ENCODE measurements at regions not wholly inside any gene's neighbourhood (a gene's known extent, or its start where the extent isn't known, plus 50 kb on each side); places are given as distances from the start of the nearest gene placed in this dataset.
"Not testable (repeated sequence)": the region's sequence is repeated elsewhere in the genome, so short reads cannot be mapped to it uniquely, and the experiment has no call there.

DNA sequence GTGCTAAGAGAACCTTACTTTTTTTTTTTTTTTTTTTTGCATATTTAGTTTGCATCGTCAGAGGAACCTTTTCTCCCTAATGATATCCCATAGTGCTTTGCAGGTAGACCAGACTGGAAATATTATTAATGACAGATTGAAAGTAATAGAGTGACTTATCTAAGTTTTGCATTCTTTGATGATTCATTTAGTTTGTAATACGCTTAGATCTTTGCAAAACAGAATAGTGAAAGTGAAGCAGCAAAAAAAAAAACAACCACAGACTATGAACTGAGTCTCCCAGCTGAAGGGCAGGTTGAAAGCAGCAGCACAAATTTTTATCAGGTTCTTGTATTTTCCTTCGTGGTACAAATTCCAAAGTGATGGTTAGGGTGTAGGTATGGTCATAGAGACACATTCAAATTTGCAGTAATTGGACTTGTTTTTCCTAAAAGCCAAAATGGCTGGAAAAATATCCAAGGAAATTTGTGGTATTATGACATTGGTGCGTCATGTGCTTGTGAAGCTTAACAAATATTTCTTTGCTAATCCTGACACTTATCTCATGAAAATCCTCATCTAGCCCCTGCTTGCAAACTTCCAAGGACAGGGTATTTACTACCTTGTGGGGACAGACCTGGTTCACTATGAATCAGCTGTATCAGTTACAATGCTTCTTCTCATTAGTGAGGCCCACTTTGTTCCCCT lies 81.8 kb upstream of the CREB5 start:
- DNase-seq: peak; percentile 6

DNA sequence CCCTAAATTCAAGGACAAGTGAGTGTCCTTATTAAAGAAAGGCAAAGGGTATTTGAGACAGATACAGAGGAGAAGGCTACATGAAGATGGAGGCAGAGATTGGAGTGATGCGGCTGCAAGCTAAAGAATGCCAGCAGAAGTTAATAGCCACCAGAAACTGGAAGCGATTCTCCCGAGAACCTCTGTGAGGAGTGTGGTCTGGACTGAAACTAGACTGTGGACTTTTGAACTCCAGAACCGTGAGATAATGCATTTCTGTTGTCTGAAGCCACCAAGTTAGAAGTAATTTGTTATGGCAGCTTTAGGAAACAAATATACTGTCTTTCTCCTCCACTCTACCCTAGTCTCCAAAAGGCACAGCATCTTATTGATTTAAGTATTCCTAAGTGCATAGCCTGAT lies 80.3 kb upstream of the CREB5 start:
- no peak for DNase-seq

DNA sequence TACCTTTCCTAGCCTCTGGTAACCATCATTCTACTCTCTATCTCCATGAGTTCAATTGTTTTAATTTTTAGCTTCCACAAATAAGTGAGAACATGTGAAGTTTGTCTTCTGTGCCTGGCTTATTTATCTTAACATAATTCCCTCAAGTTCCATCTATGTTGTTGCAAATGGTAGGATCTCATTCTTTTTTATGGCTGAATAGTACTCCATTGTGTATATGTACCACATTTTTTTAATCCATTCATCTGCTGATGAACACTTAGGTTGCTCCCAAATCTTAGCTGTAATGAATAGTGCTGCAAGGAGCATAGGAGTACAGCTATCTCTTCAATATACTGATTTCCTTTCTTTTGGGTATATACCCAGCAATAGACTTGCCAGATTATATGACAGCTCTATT lies 78.8 kb upstream of the CREB5 start:
- not testable (repeated sequence) for DNase-seq

DNA sequence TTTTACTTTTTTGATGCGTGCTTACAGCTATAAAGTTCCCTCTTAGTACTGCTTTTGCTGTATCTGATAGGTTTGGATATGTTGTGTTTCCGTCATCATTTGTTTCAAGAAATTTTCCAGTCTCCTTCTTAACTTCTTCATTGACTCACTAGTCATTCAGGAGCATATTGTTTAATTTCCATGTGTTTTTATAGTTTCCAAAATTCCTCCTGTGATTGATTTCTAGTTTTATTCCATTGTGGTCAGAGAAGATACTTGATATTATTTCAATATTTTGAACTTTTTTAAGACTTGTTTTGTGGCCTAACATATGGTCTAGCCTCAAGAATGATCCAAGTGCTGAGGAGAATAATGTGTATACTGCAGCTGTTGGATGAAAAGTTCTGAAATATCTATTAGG lies 75.5 kb upstream of the CREB5 start:
- DNase-seq: no peak

DNA sequence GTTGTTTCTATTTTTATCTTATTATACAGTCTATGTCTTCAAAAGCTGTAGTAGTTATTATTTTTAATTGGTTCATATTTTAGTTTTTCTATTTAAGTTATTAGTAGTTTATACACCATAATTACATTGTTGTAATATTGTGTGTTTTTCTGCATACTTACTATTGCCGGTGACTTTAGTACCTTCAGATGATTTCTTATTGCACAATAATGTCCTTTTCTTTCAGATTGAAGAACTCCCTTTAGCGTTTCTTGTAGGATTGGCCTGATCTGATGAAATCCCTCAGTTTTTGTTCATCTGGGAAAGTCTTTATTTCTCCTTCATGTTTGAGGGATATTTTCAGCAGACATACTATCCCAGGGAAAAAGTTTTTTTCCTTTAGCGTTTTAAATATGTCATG lies 74.3 kb upstream of the CREB5 start:
- DNase-seq: no peak

DNA sequence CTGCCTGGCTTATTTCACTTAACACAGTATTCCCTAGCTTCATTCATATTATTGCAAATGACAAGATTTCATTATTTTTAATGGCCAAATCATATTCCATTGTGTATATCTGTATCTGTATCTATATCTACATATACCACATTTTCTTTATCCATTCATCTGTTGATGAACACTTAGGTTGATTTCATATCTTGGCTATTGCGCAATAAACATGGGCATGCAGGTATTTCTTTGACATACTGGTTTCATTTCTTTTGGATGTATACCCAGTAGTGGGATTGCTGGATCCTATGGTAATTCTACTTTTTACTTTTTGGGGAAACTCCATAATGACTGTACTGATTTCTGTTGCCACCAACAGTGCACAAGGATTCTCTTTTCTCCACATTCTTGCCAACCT lies 68.9 kb upstream of the CREB5 start:
- no peak for DNase-seq

DNA sequence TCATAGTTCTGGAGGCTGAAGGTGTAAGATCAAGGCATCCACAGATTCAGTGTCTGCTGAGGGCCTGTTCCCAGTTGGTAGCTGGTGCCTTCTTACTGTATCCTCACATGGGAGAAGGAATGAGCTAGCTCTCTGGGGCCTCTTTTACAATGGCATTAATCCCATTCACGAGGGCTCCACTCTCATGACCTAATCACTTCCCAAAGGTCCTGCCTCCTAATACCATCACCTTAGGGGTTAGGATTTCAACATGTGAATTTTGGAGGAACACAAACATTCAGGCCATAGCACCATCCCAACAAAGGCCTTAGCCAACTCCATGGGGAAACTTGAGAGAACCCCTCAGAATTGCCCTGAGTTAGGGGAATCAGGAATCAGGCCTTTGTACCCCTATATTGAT lies 66.1 kb upstream of the CREB5 start:
- DNase-seq: no peak

DNA sequence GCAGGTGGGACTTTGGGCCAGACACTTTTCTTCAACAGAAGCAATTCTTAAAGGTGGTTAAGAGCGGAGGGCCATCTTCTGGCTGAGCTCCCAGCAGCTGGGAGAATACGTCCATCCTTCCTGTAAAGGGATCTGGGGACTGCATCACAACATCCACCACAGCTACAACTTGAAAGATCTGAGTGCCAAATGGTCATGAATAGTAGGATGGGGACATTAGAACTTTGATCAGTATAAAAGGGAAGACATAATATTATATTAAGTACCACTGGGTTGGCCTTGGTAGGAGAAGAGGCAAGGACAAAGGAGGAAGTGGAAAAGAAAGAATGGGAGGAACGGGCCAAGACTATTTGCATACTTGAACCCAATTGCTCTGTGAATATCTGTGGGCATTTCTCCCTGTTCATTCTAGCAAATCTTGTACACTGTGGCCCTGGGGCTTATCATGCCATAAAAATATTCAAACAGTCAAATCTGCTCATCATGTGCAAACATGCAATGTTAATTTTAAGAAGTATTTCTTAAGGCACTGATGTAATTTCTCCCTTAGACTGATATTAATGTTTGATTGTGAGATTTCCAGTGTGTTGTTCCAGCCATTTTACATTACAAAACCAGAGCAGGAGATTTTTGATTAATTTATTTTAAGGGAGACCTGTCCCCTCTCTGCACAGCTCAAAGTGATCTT lies 65.5 kb upstream of the CREB5 start:
- no peak for DNase-seq

DNA sequence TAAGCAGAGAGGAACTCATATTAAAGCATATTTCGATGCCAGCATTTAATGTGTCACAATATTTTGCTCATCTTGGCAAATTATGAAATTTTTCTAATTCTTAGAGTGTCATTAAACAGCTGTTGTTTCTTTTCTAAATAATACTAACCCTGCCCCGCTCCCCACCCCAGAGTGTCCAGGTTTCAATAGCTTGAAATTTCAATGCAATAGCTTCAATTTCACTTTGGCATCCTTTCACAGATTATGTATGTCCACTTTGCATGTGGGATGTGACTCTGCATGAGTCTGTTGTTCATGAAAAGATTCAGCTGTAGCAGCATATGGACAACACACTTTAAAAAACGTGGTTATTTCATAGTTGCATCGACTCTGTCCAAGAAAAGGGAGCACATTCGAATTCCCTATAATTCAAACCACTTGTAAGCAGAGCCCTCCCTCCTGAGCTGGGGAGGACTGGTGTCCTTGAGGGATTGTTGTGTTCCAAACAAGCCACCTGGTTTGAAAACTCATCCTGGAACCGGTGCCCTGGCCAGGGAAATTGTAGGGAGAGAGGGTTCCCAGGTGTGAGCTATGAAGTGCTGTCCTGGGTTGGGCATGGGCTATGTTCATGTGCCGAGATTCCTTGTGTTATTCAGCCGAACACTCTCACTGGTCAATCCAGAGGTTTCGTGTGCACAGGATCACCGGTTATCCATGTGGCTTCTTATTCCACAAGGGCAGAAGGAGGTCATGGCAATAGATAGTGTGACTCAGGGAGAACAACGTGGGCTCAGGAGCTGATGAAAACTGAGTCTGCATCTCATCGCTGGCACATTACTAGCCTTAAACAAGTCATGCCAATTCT lies 64.6 kb upstream of the CREB5 start:
- DNase-seq: no peak

DNA sequence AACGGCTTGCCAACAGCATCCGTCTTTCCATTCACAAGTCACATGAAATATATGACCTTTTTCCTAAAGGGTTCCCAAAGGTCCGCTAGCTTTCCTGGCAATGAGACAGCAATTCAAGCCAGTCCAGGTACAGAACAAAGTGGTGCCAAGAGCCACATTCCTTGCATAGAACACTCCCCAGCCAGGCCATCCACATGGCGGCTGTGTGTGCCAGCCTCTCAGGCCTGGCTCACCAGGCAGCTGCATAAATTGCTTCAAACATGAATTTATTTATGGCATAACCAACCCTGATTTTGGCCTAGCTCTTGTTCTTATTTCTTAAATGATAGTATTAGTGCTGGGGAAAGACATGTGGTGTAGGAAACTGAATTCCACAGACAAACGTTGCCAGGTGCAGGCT lies 63.7 kb upstream of the CREB5 start:
- DNase-seq: no peak

DNA sequence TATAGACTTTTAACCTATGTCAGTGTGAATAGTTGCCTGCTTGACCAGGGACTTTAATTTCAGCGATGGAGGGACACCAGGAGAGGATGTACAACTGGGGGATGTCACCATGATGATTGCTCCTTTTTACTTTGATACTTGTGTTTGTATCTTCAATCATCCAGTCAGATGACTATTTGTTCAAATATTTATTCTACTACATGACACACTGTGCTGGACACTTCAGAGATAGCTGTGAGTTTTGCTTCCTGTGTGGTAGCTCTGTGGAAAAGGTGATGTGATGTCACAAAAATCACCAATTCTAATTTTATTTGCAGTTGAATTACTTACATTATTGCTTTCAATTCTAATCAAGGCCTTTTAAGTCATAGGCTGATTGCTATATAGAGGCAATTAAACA lies 62.7 kb upstream of the CREB5 start:
- no peak for DNase-seq

DNA sequence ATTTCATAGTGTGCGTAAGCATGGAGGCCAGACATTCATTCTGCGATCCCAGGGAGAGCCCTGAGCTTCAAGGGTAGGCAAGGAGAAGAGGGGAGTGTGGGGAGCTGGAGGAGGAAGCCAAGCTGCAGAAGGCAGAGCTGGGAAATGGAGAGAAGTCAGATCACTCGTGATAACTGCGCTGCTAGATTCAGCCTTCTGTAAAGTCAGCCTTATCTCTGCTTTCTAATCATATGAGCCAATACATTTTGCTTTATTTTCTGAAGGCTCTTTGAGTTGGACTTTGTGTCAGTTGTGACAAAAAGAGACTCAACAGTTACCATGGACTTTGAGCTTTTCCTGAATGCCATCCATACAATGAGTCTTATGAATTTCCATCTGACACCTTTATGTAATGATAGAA lies 61.7 kb upstream of the CREB5 start:
- no peak for DNase-seq

DNA sequence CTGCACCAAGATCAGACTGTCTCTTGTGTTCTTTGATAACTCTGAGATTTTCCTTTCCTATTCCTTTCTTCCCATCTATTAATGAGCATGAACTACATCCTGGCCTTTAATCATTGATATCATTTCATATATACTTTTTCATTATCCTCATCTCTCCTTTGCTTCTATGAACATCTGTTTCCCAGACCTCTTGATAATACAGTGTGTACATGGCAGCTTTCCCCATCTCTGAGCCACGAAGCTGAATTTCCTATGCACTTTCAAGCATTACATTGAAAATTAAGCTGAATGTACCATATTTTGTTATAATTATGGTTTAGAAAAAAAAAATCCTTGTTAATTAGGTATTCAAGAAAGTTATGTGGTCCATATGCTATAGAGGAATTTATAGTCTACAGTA lies 60.9 kb upstream of the CREB5 start:
- DNase-seq: no peak

DNA sequence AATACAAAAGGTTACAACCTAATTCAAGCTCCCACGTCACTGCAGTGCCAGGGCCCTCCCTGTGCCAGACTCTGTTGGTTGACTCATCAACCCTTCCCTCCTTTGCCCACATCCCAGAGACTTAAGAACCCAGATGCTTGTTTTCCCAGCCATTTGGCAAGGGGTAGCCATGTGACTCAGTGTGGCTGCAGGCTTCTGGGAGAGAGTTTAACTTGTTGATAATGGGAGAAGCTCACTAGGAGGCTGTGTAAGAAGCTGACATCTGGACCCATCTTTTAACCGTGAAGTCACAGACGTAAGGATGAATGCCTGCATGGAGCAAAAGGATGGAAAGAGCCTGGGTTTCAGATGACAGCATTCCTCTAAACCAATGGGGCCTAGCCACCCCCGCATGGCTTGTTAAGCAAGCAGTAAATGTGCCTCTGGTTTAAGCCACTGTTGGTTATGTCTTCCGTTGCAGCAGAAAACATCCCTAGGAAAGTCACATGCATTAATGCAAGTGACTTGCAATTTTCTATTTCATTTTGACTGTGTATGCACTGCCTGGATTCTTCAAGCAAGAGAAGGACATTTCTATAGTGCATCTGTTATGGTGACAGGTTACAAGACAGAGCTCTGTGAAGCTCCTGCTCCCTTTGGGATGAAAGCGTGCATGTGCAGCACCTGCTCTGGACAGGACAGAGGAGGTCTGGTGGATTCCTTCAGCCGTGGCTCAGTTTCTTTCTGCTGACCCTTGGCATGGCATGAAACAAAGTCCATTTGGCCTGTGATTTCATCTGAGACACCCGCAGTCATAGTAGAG lies 57.5 kb upstream of the CREB5 start:
- no peak for DNase-seq

DNA sequence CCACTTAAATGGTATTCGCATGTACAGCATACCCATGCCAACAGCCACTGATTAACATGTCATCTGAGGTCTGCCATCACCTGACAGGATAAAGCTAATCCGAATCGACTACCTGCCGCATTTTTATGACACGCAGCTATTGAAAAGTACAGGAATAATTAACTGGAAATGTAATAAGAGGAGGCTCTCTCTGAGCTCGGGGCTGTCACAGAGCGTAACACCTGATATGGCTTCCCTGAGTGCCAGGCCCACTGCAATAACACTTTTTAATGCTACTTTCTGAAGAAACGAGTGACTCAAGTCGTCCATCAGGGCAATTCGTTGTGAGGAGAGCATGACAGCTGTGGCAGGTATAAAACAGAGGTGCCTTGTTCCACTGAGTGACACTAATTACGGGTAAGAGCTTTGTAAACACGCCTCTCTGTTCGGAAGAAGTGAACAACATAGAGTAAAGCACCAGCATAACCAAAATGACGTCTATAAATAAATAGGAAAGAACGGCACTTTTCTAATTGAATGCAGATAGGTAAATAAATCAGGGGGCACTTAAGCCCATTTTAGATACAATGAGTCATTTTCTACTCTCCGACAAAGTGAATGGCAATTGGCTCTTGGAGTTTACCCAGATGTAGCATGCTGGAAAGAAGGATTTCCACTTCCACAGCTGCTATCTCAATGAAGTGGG lies 56.5 kb upstream of the CREB5 start:
- no peak for DNase-seq

DNA sequence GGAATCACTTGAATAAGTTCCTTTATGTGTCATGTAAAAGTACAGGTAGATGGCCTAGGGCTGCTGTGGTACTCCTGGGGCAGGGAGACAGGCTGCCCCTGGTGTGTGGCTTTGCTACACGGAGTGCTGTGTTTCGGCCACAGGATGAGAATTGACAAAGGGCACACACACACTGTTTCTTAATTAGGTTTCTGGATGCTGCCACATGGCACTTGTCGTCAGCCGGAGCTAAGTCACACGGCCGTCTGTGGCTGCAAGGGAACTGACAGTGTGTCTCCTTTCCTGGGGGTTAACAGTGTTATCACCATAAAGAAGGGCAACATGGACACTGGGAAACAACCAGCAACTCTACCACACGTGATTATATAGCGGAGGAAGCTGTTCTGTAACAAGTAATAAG lies 55.7 kb upstream of the CREB5 start:
- DNase-seq: no peak

DNA sequence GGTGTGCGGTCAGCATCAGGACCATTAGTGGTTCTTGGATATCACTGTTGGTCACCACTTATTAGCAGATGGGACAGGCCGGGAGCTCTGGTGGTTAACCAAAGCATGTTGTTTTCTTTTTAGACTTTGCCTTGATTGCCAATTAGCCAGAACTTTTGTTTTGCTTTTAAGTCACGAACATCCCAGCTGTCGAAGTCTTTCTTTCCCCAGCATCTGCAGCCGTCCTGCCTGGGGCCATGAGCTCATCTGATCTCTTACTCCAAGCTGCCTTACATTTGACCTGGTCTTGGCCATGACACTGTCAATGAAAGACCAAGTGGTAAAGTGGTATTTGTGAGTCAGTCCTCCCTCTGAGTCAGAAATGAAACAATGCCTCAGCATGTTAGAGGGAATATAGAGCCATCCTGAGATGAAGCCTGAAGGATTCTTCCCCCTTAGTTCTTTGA lies 53.9 kb upstream of the CREB5 start:
- DNase-seq: no peak

DNA sequence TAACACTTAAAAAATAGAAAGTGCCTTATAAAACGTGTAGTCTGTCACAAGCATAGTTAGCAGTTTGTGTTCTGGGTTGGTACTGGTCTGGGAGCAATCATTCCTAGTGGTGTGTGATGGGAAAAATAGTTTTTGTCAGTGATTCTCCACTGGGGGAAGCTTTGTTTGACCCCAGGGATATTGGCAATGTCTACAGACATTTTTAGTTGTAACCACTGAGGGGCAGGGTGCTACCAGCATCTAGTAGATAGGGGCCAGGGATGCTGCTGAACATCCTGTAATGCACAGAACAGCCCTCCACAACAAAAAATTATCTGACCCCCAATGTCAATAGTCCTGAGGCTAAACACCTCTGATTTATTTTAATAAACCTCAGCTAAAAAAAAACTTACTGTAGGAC lies 51.6 kb upstream of the CREB5 start:
- DNase-seq: no peak

DNA sequence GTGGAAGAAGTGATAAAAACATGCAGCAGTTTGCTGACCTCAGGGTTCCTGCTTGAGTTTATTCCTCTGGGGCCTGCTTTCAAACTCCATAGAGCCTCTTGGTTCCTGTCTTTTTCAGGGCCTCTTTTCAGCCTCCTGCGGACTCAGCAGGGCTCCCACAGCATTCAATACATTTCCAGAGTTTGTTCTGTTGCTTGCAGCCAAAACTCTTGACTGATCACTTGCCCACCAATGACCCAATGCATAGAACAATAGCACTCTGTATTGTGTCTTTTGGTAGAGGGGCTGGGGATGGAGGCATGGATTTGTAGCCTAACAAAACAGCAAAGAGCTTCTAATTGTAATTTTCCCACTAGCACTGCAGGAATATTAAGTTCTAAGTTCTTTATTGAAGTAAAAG lies 50.8 kb upstream of the CREB5 start:
- no peak for DNase-seq

DNA sequence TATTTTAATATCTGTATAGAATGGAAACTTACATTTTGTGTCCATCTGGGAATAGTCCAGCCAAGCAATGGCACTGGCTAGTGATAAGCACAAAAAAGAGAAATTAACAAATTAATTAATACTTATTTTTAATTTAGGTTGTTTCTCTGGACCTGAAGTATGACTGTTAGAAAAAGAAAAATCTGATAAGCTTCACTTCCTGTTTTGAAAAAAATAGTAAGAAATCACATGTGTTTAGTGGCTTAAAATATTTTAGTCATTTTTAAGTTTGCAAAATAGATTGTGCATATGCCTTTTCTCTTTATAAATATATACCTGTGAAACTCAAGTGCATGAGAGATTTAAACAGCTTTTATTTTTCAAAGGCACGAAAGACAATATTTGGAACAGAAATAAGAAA lies 50.1 kb upstream of the CREB5 start:
- DNase-seq: peak; percentile 19

All from hematopoietic multipotent progenitor cell treated with erythropoietin and hydrocortisone succinate and interleukin-3 and kit ligand, for 6 days (in vitro differentiated cells).